ENCODE measurements at regions not wholly inside any gene's neighbourhood (a gene's known extent, or its start where the extent isn't known, plus 50 kb on each side); places are given as distances from the start of the nearest gene placed in this dataset.

DNA sequence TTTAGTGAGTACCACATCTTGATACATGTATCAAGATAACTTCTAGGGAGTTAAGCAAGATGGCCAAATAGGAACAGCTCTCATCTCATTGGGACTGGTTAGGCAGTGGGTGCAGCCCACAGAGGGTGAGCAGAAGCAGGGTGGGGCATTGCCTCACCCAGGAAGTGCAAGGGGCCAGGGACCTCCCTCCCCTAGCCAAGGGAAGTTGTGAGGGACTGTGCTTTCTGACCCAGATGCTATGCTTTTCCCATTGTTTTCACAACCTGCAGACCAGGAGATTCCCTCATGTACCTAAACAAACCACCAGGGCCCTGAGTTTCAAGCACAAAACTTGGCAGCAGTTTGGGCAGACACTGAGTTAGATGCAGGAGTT, 665.0 kb upstream of the CBLB start:
- DNase-seq (ENCODE audit: low spot score): no peak

- no peak for DNase-seq (ENCODE audit: low spot score)
Measured at GRCh38 chr3:106534206-106534605, 665.4 kb upstream of the CBLB start.

- no peak for DNase-seq (ENCODE audit: low spot score)
Measured at GRCh38 chr3:106540743-106541142, 671.9 kb upstream of the CBLB start.

DNA sequence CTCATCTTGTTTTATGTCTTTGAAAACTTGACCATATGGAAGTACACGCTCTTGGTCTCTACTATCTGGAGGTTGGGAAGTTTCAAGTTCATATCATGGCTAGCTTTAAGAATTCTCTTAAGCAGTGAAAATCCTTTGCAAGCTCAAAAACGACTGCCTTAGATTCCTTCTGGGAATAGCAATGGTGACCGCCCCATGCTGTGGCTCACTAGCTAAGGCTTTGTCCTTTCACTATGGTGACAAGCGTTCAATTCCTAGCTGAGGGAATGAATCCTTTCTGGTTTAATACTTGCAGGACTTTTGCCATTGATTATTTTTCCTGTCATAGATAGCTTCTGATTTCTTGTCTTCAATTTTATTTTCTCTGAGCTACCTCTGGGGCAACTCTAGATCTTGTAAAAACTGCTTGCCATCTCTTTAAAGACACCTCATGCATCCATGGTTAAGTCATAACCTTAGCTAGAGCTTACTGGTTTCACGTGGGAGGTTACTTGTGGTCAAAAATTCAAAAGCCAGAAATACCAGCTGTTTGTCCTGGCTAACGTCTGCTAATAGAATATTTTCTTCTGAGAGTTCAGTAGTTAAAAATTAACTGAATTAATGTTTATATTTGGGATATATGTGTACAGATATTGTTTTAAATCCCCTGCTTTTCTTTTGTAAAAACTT, 673.4 kb upstream of the CBLB start:
- no peak for DNase-seq (ENCODE audit: low spot score)

DNA sequence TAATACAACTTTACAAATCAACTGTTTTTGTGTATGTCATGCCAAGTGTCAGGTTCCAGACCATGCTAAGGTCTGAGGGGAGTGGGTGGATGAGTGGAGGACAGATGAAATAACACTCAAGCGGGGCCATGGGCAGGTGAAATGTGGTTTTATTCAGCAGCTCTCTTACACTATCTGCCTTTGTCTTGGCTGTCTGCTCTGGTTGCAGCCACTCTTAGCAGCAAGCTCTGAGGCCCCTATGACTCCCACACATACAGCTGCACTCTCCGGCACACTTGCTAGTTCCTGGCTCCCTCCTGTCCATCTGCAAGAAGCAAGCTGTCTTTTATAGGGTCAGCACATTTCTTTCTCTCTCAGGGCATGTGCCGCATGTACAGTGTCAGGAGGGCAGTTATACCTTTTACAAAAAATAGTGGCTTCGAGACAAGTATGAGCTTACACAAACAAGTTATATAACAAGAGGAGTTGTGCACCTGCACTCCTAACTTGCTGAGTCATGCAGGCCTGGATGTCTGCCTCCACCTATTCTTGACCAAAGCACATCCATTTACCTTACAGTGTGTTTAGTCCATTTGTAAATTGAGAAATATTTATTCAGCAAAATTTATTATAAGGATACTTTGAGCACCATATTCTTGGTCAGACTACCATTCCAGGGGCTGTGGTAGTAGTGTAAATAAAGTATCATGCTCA, 683.7 kb upstream of the CBLB start:
- DNase-seq (ENCODE audit: low spot score): no peak

DNA sequence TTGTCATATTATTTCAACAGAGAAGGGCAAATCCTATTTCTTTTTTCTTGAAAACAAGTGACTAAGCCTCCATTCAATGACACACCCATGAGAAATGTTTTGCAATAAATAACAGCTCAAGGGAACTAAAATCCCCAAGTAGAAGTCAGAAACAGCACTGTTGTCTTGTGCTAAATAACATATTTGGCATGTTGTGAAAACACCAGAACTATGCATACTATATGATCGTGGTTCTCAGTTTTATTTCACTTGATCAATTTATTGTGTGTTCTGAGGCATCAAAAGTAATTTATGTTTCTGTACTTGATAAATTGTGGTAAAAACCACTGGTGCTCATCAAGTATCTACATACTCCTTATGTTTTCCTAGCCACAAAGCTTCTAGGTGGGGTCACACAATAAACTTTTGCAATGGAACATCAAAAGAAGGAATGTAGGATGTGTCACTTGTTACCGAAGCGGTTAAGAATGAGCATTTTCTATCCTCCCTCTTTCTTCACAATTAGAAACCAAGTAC, 691.7 kb upstream of the CBLB start:
- DNase-seq (ENCODE audit: low spot score): no peak

- DNase-seq (ENCODE audit: low spot score): no peak
Measured at GRCh38 chr3:106566277-106566676, 697.5 kb upstream of the CBLB start.

DNA sequence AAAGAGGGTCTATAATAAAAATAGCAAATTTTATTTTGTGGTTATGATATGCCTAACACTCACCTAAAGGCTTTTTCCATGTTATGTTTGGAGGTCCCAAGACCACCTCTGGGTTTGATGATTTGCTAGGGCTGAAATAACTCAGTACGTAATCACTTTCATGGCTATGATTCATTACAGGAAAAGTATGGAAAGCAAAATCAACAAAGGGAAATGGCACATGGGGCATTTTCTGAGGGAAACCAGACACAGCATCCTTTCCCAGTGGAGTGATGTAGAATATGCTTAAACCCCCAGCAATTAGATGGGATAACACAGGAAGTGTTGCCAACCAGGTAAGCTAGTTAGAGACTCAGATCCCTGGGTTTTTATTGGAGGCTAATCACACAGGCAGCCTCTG, 701.6 kb upstream of the CBLB start:
- no peak for DNase-seq (ENCODE audit: low spot score)

DNA sequence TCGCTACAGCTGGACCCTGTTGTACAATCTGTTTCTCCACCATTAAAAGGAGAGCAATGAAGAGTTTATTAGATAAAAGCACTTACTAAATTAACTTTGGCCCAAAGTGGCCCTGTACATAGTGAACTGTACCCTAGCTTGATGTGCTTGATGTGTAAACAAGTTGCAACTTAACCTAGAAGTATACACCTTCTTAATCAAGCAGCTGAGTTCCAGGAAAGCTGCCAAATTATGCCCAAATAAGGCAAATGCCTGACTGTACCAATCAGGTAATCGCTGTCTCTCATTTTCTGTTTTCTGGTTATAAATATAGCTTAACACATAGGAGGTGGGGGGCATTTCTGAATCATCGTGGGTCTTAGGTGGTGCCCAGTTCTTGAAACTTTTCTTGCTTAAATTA, 704.8 kb upstream of the CBLB start:
- DNase-seq (ENCODE audit: low spot score): no peak

GRCh38 chr3:106575029-106575428, 706.2 kb upstream of the CBLB start:
- no peak for DNase-seq (ENCODE audit: low spot score)

- DNase-seq (ENCODE audit: low spot score): no peak
Measured at GRCh38 chr3:106577241-106577640, 708.4 kb upstream of the CBLB start.

GRCh38 chr3:106578911-106579310, 710.1 kb upstream of the CBLB start:
- no peak for DNase-seq (ENCODE audit: low spot score)

DNA sequence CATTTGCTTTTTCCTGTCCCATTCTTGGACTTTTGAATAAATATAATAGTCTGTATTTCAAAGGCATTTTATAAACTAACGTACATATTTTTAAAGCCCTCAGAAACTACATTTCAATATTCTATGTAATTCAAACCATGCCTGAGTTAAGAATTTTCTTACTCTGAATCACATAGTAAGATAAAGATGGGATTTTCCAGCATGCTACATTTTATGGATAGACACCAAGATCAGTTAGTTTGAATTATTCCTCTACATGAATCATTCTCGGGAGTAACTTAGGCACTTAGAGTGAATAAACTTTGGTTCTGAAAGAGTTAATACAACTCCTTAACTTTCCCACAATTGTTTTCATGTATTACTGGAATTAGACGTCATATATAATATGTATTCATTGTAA, 713.3 kb upstream of the CBLB start:
- DNase-seq (ENCODE audit: low spot score): no peak

DNA sequence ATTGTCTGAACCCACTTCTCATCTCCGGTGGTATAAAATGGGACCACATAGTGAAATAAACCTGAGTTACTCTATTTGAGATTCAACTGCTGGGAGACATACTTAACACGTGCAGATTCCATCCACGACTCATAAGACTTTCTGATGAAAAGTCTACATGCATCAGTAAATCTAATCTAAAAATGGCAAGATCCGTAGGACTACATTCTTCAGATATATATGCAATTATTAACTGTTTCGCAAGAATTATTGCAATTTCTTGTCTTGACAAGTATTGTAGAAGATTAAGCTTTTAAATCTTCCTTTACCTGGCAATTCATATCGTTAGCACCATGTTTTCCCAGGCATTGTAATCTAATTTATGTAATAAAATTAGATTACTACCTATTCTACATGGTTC, 718.7 kb upstream of the CBLB start:
- DNase-seq (ENCODE audit: low spot score): no peak

- DNase-seq (ENCODE audit: low spot score): no peak
Measured at GRCh38 chr3:106588739-106589138, 719.9 kb upstream of the CBLB start.

DNA sequence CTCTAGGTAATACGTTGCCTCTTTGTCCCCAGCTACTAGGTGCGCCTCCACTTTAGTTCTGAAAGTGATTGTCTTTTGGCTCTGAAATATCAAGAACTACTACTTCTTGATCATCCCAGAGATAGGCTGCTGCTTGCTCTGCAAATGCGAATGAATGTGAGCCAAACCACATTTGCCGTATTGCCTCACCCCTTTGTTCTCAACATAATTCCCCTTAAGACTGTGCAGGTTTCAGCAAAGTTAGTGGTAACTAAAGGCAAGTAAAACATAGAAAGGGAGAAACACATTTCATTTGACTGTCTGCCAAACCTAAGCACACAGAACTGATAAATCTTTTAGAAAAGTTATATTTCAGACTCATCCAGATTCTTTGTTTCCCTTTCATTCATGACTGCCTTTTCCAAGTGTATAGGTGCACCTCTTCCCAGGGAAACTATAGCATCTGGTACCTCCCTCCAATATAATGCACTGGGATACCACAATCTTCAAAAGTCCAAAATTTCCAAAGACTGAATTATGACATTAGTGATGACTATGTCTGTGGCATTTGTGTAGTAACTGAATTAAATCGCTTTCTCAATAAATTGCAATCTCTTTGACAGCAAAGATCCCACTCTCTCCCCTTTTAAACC, 720.6 kb upstream of the CBLB start:
- DNase-seq (ENCODE audit: low spot score): no peak

DNA sequence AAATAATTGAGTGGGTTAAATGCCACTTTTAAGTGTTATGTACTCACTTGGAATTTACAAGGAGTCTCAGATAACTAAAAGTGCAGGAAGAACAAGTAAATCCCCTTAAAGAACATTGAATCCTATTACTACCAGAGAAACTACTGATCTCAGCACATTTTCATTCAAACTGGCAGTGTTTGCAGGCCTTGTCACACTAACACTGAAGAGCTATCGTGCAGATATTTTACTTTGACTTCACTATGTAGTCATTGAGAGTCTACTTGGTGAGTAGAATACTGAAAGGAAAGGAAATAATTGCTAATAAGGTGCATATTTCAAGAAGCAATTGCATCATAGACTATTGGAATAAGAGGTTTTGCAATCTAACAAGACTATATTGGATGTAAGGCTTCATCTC, 721.4 kb upstream of the CBLB start:
- no peak for DNase-seq (ENCODE audit: low spot score)

DNA sequence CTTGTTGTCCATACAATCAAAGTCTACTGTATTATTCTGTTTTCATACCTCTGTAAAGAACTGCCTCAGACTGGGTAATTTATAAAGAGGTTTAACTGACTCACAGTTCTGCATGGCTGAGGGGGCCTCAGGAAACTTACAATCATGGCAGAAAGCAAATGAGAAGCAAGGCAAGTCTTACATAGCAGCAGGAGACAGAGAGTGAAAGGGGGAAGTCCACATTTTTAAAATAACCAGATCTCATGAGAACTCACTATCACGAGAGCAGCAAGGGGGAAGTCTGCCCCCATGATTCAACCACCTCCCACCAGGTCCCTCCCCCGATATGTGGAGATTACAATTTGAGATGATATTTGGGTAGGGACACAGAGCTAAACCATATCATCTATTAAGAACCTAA, 724.6 kb upstream of the CBLB start:
- DNase-seq (ENCODE audit: low spot score): no peak

DNA sequence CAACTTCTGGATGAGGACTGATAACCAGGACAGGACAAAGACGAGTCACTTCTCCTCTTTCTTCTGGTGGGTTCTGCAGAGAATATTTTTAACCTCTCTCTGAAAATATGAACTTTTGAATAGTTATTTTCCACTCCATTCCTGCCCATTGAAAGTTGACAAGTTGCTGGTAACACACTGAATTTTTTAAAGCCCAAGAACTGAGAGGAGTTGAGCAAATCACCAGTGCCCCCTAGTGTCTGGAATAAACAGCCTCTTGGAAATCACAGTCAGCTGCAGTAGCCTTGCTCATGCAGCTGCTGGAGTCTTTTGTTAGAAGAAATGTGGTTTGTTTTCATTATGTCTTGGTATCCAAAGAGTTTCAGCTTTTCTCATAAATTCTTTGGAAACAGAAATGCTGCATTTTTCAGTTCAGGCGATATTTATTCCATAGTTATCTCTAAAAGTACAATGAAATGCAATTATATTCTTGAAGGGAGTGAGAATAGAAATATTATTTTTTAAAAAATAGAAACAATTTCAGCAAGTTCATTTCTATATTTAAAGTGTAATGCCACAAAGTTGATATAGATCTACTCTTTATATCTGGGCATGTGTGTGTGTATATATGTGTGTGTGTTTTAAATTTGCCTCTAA, 741.0 kb upstream of the CBLB start:
- peak; percentile 6 for DNase-seq (ENCODE audit: low spot score)

DNA sequence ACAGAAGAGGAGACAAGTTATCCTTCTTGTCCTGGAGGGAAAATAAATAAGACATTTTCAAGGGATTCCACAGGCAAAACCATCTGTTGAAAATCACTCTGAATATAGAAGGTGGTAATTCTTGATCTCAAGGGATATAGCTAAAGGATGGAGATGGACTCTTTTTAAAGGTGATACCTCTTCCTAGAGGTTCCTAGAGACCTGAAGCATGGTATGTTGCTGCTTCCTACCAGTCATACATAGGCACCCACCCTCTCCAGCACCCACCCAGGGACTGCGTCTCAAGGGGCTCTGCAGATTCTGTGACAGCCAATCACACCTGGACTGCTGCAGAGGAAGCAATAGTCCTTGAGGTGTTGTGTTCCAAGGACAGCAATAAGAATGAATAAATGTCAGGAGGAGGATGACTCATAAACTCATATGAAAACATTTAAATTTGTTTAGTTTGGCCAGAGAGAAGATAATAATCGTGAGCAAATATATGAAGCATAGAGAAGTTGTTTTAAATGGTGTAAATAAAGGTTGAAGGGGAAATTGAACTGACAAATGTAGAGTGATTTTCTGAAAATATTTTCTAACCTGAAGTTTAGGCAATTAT, 741.6 kb upstream of the CBLB start:
- no peak for DNase-seq (ENCODE audit: low spot score)

DNA sequence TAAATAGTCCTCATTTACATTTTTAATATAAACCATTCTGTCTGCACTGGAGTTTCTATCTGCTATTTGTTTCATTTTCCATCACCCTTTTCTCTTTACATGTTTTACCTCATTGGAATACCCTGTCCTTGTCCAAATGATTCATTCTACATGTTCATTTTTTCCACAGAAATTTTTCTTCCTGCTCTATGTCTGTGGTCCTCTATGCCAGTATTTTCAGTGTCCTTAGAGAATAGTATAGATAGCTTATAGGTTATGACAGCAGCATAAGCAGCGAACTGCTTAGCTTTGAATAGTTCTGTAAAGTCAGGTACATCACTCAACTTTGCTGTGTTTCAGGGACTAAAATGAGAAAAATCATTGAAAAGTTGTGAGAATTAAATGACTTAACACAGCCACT, 742.3 kb upstream of the CBLB start:
- no peak for DNase-seq (ENCODE audit: low spot score)

DNA sequence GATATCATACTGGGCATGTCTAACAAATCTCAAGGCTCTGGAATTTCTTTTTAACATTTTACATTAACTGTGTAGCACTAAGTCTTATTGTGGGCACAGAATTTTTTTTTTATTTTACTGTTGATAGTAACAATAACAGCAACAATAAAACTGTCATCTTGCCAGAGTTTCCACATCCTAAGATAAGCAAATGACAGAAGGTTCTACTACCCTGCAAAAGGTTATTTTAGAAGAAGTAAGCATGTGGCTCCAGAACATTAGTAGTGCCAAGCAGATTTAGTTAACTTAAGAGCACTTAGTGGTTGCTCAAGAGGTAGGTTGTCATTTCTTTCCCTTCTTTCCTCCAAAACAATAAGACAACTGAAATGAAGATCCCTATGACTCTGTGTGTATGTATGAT, 743.0 kb upstream of the CBLB start:
- no peak for DNase-seq (ENCODE audit: low spot score)

GRCh38 chr3:106616556-106616955, 747.7 kb upstream of the CBLB start:
- no peak for DNase-seq (ENCODE audit: low spot score)
